Activated T-cell treated with anti-CD3 and anti-CD28 coated beads for 48 hours (primary cell): ENCODE measurements at regions not wholly inside any gene's neighbourhood (a gene's known extent, or its start where the extent isn't known, plus 50 kb on each side); places are given as distances from the start of the nearest gene placed in this dataset.

Source experiments
- DNase-seq: peaks from one replicate; pipeline ENCODE4 v3.0.0-alpha.2; 2020; ENCODE audit warnings: low read depth

DNA sequence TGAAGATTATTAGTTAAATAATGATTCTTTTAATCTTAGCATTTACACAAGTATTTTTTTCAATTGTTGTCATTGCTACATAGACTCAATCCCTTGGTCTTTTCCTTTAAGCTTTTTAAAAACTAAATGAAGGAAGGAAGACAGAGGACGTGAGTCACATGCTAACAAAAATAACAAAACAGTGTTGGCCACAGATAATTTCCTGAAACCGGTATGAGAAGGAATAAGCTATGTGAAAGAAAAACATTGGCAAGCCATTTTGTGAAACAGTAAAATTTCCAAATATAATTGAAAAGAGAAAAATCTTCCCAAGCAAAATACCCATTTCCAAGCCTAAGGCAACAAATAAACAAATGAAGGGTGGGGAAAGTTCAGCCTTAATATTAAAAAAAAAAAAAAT, 223.0 kb downstream of the AHR start:
- no peak for DNase-seq

DNA sequence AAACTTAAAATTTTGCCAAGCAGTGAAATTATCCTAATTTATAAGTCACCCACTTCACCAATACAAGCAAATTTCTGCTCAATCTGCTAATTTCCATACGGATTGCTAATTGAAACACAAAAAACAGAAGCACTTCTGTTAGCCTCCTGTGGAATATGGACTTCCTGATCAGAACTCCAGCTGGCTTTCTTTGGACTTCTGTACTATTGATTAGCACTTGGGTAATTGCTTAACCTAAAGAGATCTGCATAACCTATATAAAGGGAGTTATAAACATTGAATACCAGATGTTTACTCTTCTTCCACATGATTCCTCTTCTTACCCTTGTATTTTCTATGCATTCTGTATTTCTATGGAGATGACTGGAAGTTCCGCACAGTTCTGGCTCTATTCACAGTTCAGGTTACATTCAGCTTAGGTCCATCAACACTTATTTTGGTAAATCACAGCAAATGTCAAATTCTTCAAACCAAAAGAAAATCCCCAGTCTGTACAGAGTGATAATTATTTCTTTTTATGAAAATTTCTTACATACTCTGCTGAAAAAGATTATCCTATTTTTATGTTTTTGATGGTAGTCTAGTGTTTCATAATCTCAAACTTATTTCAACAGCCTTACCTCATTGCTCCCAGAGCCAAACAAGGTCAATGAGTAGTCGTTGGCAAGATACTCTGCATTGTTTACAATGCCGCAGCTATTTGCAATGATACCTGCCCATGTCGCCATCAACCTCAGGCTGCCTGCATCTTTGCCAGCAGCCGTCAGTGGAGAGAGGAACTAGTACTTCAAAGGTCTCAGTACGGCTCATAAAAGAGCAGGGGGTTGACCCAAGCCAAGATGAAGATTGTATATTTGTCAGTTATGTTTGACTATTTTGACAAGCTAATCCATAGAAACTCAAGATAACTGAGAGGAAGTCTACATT, 225.6 kb downstream of the AHR start:
- DNase-seq = no peak

DNA sequence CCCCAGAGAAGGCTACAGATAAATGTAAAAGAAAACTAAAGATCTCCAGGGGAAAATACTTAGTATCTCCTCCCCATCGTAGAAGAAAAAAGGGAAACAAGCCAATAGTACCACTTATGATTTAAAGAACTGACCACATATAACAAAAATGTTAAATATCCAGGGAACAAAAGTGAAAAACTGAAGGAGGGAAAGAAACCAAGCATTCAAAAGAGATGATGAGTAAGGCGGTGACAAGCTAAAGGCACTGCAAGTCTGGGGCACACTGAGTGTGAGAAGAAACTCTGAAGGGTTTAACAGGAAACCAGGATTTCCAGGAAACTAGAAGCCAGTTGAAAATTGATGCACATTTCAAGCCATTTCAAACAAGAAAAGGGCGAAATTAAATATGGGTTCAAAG, 226.3 kb downstream of the AHR start:
- DNase-seq = no peak

DNA sequence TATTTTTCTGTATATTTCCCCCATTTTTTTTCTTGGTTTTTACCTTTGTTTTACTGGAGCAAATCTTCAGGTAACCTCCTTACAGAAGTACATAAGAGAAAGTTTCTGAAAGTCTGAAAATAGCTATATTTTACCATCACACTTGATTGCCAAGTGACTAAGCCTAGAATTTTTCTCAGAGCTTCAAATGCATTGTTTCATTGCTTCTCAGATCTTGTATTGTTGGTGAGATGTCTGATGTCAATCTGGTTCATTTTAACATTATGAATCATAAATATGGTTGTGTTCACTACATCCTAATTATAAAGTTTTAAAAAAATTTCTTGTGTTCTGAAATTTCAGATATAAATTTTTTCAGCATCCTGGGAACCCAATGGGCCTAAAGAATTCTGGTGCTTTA, 228.2 kb downstream of the AHR start:
- DNase-seq = no peak

DNA sequence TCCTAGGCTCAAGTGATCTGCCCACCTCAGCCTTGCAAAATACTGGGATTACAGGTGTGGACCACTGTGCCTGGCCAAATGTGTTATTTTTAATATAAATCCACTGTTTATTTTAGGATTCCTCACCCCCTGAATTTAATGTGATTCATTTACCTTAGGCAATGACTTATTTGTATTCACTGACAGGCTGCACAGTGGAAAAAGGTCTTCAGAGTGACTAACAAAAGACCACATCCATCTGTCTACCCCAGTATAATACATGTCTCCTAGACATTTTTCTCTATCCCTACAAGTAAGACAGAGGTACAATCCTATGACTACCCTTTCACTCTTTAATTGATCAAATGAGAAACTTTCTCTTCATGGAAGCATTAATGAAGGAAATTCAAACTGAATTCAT, 230.2 kb downstream of the AHR start:
- DNase-seq = no peak

DNA sequence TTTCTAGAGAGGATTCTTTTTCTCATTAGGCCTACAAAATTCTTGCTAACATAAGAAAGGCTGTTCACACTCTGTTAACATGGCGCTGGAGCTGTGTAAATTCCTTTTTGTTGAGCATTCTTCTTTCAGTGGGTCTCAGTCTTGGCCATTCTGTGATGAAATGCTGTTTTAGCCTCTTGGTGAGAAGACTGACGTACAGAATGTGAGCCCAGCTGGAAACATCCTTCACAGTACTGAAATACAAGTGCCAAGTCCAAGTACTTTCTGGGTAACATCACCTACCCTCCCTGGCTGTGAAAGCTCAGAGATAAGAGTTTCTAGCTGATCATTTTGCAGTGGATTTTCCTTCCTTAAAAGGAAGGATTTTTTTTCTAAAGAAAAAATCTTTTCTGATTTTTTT, 231.8 kb downstream of the AHR start:
- no peak for DNase-seq

DNA sequence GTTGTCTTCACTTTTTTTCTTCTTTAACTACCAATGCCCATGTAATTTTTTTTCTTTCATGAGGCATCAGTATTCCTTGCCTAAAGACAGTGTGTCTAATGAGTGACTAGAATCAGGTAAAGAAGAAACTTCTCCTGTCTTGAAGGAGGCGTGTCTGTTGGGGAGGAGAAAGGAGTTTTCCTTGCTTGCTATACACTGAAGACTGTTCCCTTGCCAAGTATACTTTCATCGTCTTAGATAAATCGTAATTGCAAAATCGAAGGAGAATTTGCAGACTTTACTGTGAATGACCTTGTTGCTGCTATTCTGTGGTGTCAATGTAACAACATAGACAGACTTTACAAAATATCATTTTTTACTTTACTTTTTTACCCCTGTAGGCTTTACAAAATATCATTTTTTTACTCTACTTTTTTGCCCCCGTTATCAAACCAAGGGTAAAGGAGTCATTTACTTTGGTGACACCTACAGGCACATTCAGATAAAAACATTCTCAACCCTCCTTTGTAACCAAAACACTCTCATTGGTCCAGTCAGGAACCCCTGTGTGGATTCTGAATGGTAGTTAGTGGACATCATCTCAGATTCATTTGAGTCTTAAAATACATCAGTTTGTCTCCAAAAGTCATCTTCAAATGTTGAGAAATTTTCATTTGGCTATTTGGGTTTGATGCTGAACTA, 232.4 kb downstream of the AHR start:
- no peak for DNase-seq

DNA sequence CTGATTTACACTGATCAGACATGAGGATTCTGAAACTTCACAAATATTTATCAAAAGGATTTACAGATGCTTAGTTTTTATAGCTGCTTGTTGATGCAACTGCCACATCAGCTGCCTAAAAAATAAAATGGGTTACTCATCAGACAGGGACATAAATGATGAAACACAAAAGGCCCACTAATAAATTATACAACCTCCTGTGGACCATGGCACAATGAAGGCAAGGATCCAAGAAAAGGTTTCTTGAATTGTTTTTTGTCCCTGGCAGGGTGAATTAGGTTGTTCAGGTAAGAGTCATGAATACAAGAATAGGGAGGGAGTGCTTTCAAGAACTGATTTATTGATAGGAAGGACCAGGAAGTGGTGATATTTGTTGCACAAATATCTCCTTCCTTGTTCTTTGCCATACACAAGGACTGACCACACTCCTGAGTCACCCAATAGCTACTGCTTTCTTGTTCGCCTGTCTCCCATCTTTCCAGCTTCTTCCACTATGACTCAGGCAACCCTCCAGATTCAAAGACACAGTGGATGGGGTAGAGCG, 234.5 kb downstream of the AHR start:
- DNase-seq = no peak

DNA sequence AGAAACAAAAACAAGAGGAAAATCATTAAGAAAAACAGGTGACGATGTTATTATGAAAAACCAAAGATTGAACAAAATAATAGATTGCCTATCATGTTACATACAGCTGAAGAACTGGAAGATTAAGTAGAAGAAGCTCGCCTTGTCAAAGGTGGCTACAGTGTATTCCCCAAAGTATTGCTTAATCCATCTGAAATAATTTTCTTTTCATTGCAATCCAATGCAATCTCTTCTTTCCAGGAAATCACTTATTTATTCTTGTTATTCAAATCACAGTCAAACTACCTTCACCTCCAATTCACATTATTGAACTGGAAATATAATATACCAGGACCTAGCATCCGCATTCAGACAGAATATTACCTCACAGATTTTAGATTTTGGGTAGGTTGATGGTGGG, 235.9 kb downstream of the AHR start:
- DNase-seq = no peak

DNA sequence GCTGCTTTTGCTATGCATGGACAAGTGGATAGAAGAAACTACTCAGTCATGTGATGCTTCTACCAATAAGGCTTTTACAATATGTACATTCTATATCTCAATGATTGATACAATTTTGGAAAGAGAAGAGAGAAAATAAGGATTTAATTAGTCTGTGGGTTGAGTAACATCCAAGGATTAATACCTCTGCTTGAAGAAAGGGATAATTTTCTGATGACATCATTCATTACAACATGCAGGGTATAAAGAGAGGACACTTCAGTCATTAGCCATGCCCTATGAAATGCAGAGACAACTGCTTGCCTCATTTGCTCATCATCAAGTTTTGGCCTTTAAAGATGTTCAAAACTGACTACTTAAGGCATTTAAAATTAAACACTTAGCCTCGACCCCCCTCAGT, 237.3 kb downstream of the AHR start:
- DNase-seq = no peak

DNA sequence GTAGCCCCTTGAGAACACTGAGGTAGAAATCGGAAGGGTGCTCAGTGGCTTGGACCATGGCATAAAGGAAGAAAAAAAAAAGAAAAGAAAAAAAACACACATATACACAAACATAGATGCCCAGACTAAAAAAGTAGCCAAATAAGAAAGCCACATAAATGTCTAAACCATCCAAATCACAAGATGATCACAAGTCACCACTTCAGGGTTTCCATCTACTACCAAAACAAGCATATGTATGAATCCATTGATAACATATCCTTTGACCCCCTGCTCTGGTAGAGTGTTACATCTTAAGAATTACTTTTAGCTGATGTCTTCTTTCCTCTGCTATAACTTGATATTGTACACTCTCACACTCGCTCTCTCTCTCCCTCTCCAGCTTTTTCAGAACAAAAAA, 245.9 kb downstream of the AHR start:
- DNase-seq = no peak

DNA sequence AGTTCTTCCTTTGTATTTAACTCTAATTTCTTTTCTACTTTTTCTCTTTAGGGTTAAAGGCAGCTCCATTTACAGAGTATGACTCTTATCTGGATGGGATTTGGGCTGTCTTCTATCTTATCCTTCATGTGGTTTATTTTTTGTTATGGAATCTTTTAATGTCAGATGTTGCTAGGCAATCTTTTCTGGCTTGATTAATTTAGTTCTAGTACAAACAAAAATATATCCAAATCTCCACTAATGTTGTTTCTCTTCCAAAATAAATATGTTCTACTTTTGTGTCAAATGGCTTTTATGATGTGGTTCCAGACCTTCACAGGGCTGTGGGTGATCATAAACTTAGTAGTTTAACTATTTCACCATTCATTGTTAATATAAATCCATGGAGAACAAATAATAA, 246.9 kb downstream of the AHR start:
- DNase-seq = no peak

DNA sequence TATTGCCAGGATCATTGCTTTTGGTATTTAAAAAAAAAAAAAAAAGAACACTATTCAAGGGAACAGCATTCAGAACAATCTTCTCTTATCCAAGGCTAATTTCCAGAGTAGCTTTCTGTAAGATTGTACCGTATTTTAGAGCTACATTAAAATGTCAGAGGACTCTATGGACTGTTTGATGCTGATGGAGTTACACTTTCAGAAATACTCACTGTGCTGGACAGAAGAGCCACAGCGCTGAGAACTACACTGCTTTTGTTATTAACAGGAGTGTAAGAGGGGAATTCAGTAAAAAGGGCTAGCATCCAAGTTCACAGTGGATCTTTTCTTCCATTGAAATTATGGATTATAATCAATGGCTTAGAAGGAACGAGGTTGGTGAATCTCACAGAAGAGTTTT, 247.7 kb downstream of the AHR start:
- no peak for DNase-seq

DNA sequence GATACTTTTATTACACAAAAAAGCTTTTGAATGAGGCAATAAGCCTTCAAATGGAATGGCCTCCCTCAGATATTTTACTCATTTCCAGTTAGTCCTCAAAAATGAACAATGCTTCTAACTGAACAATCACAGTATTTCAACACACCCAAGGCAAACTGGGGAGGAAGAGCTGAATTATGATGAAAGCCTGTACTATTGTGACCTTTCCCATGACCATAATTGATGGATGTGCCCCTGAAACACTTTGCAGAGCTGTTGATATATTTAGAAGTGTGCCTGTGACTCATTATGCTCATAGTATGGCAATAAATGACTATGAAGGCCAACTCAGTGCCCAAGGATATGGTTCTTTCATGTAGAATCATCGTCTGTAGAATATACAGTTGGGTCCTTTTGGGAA, 248.1 kb downstream of the AHR start:
- DNase-seq = no peak

DNA sequence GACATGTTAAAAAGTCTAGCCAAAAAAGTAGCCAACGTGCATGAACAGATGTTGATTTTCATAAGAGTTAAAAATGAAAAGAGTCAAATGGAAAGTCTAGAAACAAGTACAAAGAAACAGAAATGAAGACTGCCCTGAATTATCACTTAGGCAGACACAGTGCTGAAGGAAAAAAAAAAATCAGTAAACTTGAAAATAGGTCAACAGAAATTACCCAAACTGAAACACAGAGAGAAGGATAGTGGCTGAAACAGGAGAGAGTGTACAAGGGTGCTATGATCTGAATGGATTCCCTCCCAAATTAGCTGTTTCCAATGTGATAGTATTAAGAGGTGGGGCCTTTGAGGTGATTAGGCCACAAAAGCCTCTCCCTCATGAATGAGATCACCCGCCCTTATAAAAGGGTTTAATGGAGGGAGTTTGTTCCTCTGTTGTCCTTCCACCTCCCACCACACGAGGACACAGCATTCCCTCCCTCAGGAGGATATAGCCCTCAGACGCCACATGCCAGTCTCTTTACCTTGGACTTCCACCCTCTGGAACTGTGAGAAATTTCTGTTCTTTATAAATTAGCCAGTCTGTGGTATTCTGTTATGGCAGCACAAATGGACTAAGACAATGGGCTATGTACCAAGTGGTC, 249.7 kb downstream of the AHR start:
- DNase-seq = no peak

DNA sequence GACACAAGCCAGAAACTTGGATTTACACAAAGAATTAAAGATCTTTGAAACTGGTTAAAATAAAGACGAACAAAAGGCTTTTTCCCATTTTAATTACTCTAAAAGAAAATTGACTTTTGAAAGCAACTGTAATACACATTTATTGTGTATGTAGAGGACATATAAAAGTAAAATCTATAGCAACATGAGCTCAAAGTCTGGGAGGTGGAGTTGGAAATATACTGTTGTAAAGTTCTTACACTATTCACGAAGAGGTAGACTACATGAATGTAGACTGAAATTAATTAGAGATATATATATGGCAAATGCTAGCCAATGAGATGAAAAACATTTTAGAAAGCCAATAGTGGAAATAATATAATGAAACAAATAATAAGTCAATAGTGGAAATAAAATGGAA, 251.0 kb downstream of the AHR start:
- DNase-seq = no peak

DNA sequence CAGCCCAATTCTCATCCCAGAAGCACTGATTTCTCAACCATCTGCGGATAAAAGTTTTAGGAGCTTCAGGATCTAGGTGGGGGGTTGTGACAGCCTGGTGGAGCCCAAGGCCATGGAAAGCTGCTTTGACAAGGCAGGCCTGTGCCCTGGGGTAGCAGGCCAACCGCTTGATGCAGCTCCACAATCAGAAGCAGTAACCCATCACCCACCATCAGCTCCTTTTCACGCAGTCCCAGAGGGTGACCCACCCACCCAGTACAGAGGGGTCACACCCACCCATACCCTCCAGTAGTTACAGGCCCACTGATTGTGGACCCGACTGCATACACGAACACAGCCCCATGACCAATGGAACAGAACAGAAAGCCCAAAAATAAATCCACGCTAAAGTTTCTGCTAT, 253.9 kb downstream of the AHR start:
- no peak for DNase-seq

DNA sequence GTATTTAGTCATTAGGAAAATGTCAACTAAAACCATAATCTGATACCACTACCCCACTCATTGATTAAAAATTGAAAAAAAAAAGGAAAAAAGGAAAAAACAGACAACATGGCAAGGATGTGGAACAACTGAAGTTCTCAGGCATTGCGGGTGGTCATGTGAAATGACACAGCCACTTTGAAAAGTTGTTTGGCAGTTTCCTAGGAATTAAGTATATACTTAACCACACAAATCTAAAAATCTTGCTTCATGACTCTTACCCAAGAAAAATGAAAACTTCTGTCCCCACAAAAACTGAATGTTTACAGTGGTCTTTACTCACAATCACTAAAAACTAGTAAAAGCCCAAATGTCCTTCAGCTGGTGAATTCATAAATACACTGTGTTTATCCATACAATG, 254.5 kb downstream of the AHR start:
- DNase-seq = no peak

DNA sequence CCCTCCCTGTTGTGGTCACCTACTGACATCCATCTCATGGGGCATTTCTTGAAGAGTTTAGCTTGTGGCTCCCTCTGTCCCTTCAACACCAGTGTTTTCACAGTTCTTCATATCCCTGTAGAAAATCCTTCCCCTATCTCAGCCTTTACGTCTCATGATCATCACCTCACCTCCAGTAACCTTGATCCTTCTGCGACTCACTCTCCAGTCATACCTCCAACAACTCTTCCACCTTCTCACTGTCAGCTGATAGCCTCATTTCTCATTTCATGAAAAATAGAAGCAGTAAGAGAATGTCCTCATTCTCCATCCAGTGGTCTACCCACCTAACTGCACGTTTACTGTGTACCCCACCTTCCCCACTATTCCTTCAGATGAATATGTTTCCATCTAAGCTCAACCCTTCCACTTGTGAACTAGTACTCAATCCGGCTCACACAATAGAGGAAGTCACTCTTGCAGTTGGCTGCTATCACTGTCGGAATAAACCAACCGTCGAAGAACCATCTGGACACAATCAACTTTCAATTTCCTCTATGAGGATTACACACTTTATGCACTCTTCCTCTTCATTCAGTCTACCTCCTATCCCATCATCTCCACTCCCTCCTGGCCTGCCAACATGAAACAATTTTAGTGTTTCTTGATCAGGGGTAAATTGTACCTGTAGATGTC, 256.0 kb downstream of the AHR start:
- DNase-seq = no peak

DNA sequence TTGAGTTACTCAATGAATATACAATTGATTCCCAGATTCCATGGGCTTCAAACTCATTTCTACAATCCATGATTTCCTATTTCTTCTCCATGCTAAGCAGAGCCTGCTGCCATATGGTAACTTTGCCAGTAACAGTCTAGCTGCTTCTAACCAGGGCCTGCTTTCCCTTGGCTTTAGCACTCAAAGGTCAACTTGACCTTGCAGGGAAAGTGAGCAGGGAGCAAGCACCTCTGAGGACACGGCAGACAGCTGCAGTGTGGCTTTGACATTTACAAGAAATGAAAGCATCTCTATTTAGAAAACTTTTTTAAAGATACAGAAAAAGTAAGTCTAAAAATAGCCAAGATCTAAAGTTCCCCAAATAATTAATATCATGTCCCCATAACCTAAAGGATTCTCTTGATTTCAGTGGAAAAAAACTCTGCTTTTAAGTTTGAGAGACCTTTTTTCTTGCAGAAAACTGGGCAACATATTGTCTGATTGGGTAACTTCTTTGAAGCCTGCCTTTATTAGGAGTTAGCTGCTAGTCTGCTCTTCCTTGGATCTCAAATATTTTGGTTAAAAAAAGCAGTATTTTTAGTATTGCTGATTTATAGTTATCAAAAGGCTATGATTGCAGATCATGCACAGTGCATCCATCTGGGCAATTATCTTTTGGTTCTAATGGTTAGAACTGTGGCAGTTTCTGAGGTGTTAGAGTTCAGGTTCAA, 257.9 kb downstream of the AHR start:
- DNase-seq = no peak

DNA sequence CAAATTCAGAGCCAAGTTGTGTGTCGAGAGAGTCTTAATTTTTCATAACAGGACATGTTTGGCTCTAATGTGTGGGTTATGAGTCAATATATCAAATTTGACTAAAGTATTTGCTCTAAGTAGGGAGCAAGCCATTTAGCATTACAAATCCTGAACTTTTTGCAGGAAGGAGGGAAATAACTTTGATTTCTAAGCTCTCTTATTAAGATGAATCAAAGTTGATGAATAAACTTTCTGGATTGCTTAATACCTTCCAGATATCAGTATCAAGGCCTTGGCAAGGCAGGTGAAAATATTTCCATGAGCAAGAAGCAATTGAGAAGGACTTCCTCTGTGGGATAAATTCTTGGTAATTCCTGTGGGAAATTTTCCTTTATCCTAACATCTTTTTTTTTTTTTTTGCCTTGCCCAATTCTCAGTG, 258.8 kb downstream of the AHR start:
- no peak for DNase-seq

DNA sequence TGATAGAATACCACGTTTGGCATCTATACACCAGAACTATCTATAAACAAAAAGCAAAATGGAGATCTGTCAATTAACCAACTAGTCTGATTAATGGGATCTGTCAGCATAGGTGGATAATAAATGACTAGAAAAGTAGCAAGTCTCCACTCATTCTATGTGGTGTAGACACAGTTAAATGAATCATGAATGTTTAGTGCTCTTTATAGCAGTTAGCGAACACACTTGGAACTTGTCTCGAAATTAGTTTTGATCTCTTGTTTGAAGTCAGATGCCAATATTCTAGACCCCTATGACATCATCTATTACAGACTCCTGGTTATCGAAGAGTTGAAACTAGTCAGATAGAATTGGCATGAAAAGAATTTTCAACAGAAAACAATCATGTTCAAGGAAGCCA, 259.7 kb downstream of the AHR start:
- DNase-seq = no peak
